Raji (cell line): ENCODE measurements at regions not wholly inside any gene's neighbourhood (a gene's known extent, or its start where the extent isn't known, plus 50 kb on each side); places are given as distances from the start of the nearest gene placed in this dataset.

Experiments
- POLR2A ChIP-seq: IDR thresholded peaks from 2 replicates; pipeline ENCODE4 v1.6.1; 2011; ENCODE audit warnings: low read depth, low read length, control low read depth; ENCODE audit not compliant: insufficient read depth

- no peak for TF ChIP-seq POLR2A
These were observed 440.0 kb upstream of the PROK2 start for GRCh38 chr3:72224804-72225509.

- no peak for TF ChIP-seq POLR2A
These were observed 438.7 kb upstream of the PROK2 start for GRCh38 chr3:72223628-72224027.

GRCh38 chr3:72223116-72223515 lies 438.2 kb upstream of the PROK2 start:
- TF ChIP-seq POLR2A: no peak

GRCh38 chr3:72222410-72222809 lies 437.5 kb upstream of the PROK2 start:
- TF ChIP-seq POLR2A: no peak

DNA sequence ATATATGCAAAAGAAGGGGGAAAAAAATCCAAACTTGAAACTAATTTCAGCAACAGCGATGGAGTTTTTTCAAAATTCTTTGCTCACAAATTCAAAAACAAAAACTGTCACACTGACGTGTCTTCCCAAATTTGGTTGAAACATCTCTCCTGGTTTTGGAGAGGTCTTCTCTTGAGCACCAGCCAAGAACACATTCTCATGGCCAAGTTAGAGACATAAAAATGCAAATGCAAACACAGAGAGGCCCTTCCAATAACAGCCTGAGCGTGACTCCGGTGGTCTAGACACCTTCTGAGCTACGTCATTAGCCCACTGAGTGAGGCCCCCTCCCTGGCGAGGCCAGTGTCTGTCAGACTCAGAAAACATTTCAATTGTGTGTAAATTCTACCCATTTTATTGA lies 436.0 kb upstream of the PROK2 start:
- no peak for TF ChIP-seq POLR2A

DNA sequence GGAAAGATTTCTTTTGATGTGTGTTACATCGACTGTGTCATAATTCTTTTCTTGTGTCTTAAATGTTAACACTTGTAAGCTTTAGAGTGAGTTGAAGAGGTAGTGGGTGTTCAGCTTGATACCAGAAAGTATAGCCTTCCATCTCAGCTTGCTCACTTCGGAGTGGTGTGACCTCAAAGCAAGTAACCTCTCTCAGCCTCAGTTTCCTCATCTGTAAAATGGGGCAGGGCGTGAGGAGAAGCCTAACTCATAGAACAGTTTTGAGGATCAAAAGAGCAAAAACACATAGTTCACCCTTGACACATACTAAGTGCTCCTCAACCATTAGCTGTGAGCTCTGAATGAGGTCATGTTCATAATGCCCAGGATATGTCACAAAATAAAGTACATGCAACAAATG lies 434.8 kb upstream of the PROK2 start:
- no peak for TF ChIP-seq POLR2A

DNA sequence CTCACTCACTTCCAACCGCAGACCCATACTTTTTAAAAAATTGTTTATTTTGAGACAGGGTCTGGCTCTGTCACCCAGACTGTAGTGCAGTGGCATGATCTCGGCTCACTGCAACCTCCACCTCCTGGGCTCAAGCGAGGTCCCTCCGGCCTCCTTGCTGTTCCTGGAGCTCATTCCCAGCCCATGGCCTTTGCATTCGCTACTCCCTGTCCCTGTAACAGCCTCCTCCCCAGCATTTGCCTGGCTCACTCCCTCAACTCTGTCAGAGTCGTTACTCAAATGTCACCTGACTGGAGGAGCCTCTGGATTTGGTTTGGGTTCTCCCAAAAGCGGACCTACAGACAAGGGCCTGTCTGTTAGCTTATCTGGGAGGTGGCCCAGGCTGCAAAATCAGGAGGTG lies 432.6 kb upstream of the PROK2 start:
- no peak for TF ChIP-seq POLR2A

GRCh38 chr3:72214066-72214951 lies 429.4 kb upstream of the PROK2 start:
- no peak for TF ChIP-seq POLR2A

GRCh38 chr3:72213296-72214065 lies 428.5 kb upstream of the PROK2 start:
- no peak for TF ChIP-seq POLR2A

GRCh38 chr3:72212396-72212795 lies 427.4 kb upstream of the PROK2 start:
- no peak for TF ChIP-seq POLR2A

DNA sequence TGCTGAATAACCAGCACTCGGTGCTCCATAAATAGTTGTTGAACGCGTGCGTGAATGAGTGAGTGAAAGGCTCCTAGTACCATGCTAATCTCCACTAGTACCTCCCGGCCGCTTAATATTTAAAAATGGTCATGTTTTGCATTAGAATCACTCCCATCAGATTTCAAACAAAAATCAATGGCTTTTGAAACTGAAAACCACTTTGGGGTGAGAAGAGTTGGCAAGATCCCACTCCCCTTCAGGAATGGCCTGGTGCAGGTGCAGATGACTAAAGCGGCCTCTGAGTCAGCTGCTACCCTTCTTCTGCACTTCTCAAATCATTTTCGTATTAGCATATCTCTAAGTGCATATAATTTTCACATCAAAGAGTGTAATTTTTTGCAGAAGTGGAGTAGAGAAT lies 425.3 kb upstream of the PROK2 start:
- TF ChIP-seq POLR2A: no peak

DNA sequence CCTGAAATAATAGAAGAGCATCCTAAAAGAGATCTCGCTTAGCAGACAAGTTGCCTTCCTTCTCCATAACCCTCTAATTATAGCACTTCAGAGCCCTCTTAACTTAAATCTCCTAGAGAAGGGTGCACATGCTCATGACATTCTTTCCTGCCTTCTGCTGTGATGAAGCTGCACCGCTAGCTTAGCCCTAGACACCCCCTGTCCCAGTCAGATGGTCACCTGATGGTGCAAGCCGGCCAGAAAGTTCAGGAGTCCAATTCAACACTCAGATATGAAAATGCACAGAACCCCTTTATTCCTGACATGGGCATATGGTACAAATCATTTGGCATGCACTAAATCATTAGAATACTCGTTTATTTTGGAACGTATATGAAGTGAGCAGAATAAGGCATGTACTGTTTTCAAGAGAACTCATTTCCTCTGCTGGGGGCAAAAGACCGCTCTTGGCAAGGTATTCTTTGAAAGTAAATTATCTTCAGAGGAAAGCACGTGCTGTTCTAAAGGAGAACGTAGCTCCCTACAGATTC lies 420.4 kb upstream of the PROK2 start:
- no peak for TF ChIP-seq POLR2A

DNA sequence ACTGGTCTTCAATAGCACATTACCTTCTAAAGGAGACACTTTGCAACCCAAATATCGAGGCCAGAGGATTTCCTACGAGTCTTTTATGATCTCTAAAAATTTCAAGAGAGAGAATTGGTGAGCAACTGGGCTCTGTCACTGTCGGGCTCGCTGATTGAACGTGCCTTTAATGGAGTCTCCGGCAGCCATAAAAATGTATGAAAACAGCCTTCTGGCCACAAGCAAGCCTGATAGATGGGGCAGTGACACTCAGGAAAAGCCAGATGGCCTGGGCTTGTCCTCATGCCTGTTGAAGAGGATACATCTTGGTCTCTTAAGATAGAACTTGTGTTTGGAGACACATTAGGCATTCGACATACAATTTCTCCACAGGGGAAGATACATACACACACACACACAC lies 419.5 kb upstream of the PROK2 start:
- TF ChIP-seq POLR2A: no peak

- TF ChIP-seq POLR2A: no peak
These were observed 418.8 kb upstream of the PROK2 start for GRCh38 chr3:72203613-72204349.

DNA sequence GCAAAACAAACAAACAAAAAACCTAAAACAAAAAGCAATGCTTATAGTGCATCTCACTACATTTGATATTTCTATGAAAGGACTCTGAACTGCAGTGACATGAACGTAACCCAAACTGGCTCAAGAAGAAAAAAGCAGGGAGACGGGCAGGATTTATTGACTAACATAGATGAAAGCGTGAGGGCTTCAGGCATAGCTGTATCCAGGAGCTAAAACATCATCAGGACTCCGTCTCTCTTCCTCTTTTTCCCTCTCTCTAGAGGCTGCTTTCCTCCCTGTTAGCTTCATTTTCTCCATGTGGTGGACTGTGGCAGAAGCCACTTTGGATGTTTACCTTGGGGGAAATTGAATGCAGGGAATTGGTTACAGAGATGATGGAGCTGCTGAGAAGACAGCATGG lies 418.2 kb upstream of the PROK2 start:
- no peak for TF ChIP-seq POLR2A

DNA sequence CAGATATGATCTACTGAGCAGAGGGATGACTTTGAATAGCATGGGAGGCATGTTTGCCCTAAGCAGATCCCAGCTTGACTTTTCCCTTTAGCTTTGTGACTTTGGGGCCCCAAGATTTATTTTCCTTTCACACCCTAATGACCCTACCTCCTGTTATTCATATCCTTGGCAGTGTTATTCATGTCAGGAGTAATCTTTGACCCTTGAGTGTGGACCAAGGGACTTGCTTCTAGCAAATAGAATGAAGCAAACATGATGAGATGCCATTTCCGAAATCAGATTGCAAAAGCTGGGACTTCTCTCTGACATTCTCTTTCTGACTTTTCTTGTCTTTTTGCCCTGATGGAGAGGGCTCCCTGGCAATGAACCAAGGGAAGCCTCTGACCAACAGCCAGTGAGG lies 415.4 kb upstream of the PROK2 start:
- TF ChIP-seq POLR2A: no peak
